CMK (cell line): ENCODE measurements at regions not wholly inside any gene's neighbourhood (a gene's known extent, or its start where the extent isn't known, plus 50 kb on each side); places are given as distances from the start of the nearest gene placed in this dataset.

Source experiments
- DNase-seq: peaks from one replicate; pipeline ENCODE4 v3.0.0-alpha.2; 2010; ENCODE audit warnings: low read depth

- DNase-seq = no peak
Observed at GRCh38 chr13:80235967-80236302, 105.0 kb downstream of the SPRY2 start.

- DNase-seq = no peak
Observed at GRCh38 chr13:80235166-80235966, 105.6 kb downstream of the SPRY2 start.

- DNase-seq = no peak
Observed at GRCh38 chr13:80227645-80228044, 113.3 kb downstream of the SPRY2 start.

GRCh38 chr13:80226645-80227044, 114.3 kb downstream of the SPRY2 start:
- no peak for DNase-seq

GRCh38 chr13:80224468-80224867, 116.5 kb downstream of the SPRY2 start:
- DNase-seq = no peak

- no peak for DNase-seq
Observed at GRCh38 chr13:80217614-80218456, 123.1 kb downstream of the SPRY2 start.

- no peak for DNase-seq
Observed at GRCh38 chr13:80215368-80215767, 125.6 kb downstream of the SPRY2 start.

- no peak for DNase-seq
Observed at GRCh38 chr13:80214521-80214991, 126.4 kb downstream of the SPRY2 start.

GRCh38 chr13:80214050-80214449, 126.9 kb downstream of the SPRY2 start:
- no peak for DNase-seq

GRCh38 chr13:80213201-80213600, 127.7 kb downstream of the SPRY2 start:
- no peak for DNase-seq

- no peak for DNase-seq
Observed at GRCh38 chr13:80211566-80211965, 129.4 kb downstream of the SPRY2 start.

GRCh38 chr13:80204642-80205041, 136.3 kb downstream of the SPRY2 start:
- DNase-seq = no peak

GRCh38 chr13:80203496-80203895, 137.4 kb downstream of the SPRY2 start:
- DNase-seq = no peak

- DNase-seq = no peak
Observed at GRCh38 chr13:80201694-80202468, 139.0 kb downstream of the SPRY2 start.

- no peak for DNase-seq
Observed at GRCh38 chr13:80199585-80200292, 141.2 kb downstream of the SPRY2 start.

- DNase-seq = no peak
Observed at GRCh38 chr13:80199067-80199466, 141.9 kb downstream of the SPRY2 start.

GRCh38 chr13:80196756-80197155, 144.2 kb downstream of the SPRY2 start:
- no peak for DNase-seq

- no peak for DNase-seq
Observed at GRCh38 chr13:80195649-80196048, 145.3 kb downstream of the SPRY2 start.

- no peak for DNase-seq
Observed at GRCh38 chr13:80189889-80190597, 150.9 kb downstream of the SPRY2 start.

- DNase-seq = no peak
Observed at GRCh38 chr13:80180740-80181355, 160.1 kb downstream of the SPRY2 start.

- DNase-seq = no peak
Observed at GRCh38 chr13:80177327-80177726, 163.6 kb downstream of the SPRY2 start.
